Stomach (tissue), 4 donors: ENCODE measurements at regions not wholly inside any gene's neighbourhood (a gene's known extent, or its start where the extent isn't known, plus 50 kb on each side); places are given as distances from the start of the nearest gene placed in this dataset.

Experiments
- EP300 ChIP-seq: sonication (generic); formaldehyde crosslinking; IDR thresholded peaks from one replicate; pipeline ENCODE4 v1.6.1; 2017; ENCODE audit warnings: antibody characterized with exemption
- POLR2A ChIP-seq, 4 donors: fragments of 450-650 bp; IDR thresholded peaks; one replicate each; pipeline ENCODE4 v1.6.1; 2016; ENCODE audit warnings: antibody characterized with exemption in 4 of 4, control low read depth in 2 of 4, mild to moderate bottlenecking in 1 of 4, moderate library complexity in 1 of 4
- POLR2AphosphoS5 ChIP-seq, 3 donors: sonication (generic); formaldehyde crosslinking; IDR thresholded peaks; one replicate each; pipeline ENCODE4 v1.6.1; 2016; ENCODE audit warnings: antibody characterized with exemption in 3 of 3
- TF ChIP-seq, protein P1 (sequence below), 7 experiments: fragments of 450-650 bp in 4 of 7; fragments of 200-600 bp in 3 of 7; sonication (generic) in 3 of 7; IDR thresholded peaks; one replicate each; pipeline ENCODE4 v1.5.1; 2016 to 2019; ENCODE audit warnings: antibody characterized with exemption in 7 of 7, control low read depth in 2 of 7, mild to moderate bottlenecking in 1 of 7

DNA sequence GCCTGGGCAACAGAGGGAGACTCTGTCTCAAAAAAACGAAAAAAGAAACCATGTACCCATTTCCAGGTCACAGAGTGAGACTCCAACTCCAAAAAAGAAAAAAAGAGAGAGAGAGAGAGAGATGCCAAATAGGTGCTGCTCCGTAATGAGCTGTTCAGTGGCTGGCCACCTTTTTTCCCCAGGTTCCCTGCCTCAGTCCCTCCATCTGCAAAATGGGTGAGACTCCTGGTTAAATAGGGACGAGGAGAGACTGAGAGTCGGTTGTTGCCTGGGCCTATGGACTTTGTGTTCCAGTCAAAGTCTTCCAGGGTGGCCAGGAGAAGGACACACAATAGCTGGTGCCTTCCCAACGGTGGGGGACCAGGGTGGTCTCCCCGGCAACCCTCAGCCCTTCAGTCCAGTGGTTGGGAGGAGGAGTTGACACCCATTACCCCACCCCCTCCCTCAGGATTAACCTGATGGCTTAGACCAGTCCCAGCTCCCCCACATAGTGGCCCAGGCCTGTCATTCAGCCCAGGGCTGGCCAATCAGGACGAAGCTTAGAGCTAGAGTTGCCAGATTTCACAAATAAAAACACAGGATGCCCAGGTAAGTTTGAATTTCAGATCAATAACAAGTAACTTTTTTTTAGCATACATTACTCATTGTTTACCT is 258.2 kb downstream of the PARN start:
- TF ChIP-seq POLR2A (IDR thresholded peaks at IDR 0.05) = no peak
- TF ChIP-seq, protein P1, sequence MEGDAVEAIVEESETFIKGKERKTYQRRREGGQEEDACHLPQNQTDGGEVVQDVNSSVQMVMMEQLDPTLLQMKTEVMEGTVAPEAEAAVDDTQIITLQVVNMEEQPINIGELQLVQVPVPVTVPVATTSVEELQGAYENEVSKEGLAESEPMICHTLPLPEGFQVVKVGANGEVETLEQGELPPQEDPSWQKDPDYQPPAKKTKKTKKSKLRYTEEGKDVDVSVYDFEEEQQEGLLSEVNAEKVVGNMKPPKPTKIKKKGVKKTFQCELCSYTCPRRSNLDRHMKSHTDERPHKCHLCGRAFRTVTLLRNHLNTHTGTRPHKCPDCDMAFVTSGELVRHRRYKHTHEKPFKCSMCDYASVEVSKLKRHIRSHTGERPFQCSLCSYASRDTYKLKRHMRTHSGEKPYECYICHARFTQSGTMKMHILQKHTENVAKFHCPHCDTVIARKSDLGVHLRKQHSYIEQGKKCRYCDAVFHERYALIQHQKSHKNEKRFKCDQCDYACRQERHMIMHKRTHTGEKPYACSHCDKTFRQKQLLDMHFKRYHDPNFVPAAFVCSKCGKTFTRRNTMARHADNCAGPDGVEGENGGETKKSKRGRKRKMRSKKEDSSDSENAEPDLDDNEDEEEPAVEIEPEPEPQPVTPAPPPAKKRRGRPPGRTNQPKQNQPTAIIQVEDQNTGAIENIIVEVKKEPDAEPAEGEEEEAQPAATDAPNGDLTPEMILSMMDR (IDR thresholded peaks at IDR 0.05) = no peak
- no peak for TF ChIP-seq POLR2AphosphoS5 (IDR thresholded peaks at IDR 0.05)
- TF ChIP-seq EP300 = no peak
